ENCODE measurements at regions not wholly inside any gene's neighbourhood (a gene's known extent, or its start where the extent isn't known, plus 50 kb on each side); places are given as distances from the start of the nearest gene placed in this dataset.
"Not testable (repeated sequence)": the region's sequence is repeated elsewhere in the genome, so short reads cannot be mapped to it uniquely, and the experiment has no call there.

- TF ChIP-seq CTCF (IDR thresholded peaks at IDR 0.05; ENCODE audit: control insufficient read depth, insufficient read depth, low read depth, low read length, missing control alignments) = no peak
Measured at GRCh38 chr14:105913221-105913620, 386.8 kb downstream of the TMEM121 start.

DNA sequence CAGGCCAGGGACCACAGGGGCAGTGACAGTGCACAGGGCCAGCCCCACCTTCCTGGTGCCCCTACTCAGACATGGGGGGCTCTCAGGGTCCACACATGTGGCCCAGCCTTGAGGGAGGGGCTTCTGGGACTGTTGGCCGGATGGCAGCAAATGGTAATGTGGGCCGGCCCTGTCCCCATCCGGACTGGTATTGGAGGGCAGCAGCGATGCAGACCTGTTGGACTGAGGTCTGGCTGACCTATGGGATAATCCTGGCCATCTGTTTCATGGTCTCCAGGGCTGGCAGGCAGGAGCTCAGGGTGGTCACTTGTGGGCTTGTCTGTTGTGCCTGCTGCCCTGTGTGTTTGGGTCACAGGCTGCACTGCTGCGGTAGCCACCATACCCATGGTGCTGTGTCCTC lies 387.5 kb downstream of the TMEM121 start:
- no peak for DNase-seq (ENCODE audit: low read depth)
- H3K4me3 ChIP-seq (ENCODE audit: control insufficient read depth, low read depth, low read length) = no peak overlapping the region
- no peak for TF ChIP-seq CTCF (IDR thresholded peaks at IDR 0.05; ENCODE audit: control insufficient read depth, insufficient read depth, low read depth, low read length, missing control alignments)

More at GRCh38 chr14:105913221-105913620, 386.8 kb downstream of the TMEM121 start:
- DNase-seq (ENCODE audit: low read depth) = no peak
- H3K4me3 ChIP-seq (ENCODE audit: control insufficient read depth, low read depth, low read length) = no peak overlapping the region

DNA sequence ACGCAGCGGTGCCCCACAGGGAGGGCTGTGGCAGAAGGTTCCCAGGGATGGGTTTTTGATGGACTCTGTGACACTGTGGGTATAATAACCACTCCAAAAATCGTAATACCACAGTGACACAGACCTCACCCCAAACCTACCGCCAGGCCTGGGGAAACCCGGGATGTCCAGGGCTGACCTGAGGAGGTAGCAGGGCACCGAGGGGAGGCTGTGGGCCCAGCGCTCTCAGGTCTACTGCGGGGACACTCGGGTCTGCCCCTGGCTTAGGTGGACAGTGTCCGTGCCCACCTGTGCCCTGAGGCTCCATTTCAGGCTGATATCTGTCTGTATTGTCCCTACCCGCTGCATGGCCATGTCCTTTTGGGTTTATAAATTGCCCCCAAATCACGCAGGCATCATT lies 387.9 kb downstream of the TMEM121 start:
- not testable (repeated sequence) for H3K4me3 ChIP-seq (ENCODE audit: control insufficient read depth, low read depth, low read length)

GRCh38 chr14:105914738-105915385 lies 388.5 kb downstream of the TMEM121 start:
- TF ChIP-seq CTCF (IDR thresholded peaks at IDR 0.05; ENCODE audit: control insufficient read depth, insufficient read depth, low read depth, low read length, missing control alignments) = no peak
- DNase-seq (ENCODE audit: low read depth) = no peak
- no peak overlapping the region for H3K4me3 ChIP-seq (ENCODE audit: control insufficient read depth, low read depth, low read length)

More for the DNA sequence above, 387.9 kb downstream of the TMEM121 start:
- DNase-seq (ENCODE audit: low read depth) = not testable (repeated sequence)

- H3K4me3 ChIP-seq (ENCODE audit: control insufficient read depth, low read depth, low read length) = not testable (repeated sequence)
Measured at GRCh38 chr14:105915546-105915945, 389.2 kb downstream of the TMEM121 start.

GRCh38 chr14:105917136-105917932 lies 391.0 kb downstream of the TMEM121 start:
- DNase-seq (ENCODE audit: low read depth); H3K4me3 ChIP-seq (ENCODE audit: control insufficient read depth, low read depth, low read length): not testable (repeated sequence)

More at GRCh38 chr14:105915546-105915945, 389.2 kb downstream of the TMEM121 start:
- not testable (repeated sequence) for DNase-seq (ENCODE audit: low read depth)

- DNase-seq (ENCODE audit: low read depth) = no peak
- no peak for TF ChIP-seq CTCF (IDR thresholded peaks at IDR 0.05; ENCODE audit: control insufficient read depth, insufficient read depth, low read depth, low read length, missing control alignments)
- H3K4me3 ChIP-seq (ENCODE audit: control insufficient read depth, low read depth, low read length) = no peak overlapping the region
Measured at GRCh38 chr14:105917933-105918436, 391.6 kb downstream of the TMEM121 start.

GRCh38 chr14:105918496-105919262 lies 392.3 kb downstream of the TMEM121 start:
- no peak for TF ChIP-seq CTCF (IDR thresholded peaks at IDR 0.05; ENCODE audit: control insufficient read depth, insufficient read depth, low read depth, low read length, missing control alignments)
- H3K4me3 ChIP-seq (ENCODE audit: control insufficient read depth, low read depth, low read length) = no peak overlapping the region
- no peak for DNase-seq (ENCODE audit: low read depth)
